Testis (tissue), 2 donors: ENCODE measurements at regions not wholly inside any gene's neighbourhood (a gene's known extent, or its start where the extent isn't known, plus 50 kb on each side); places are given as distances from the start of the nearest gene placed in this dataset.

ENCODE experiments used
- CTCF ChIP-seq, 3 experiments: fragments of 450-650 bp in 2 of 3; fragments of 200-600 bp in 1 of 3; sonication (generic) in 1 of 3; IDR thresholded peaks; one replicate each; pipeline ENCODE4 v1.5.1; 2016 to 2019; ENCODE audit warnings: antibody characterized with exemption in 3 of 3, mild to moderate bottlenecking in 2 of 3, moderate library complexity in 1 of 3
- POLR2A ChIP-seq: fragments of 450-650 bp; IDR thresholded peaks from one replicate; pipeline ENCODE4 v1.6.1; 2017; ENCODE audit warnings: antibody characterized with exemption, mild to moderate bottlenecking, moderate library complexity

- no peak for TF ChIP-seq CTCF (IDR thresholded peaks at IDR 0.05)
- TF ChIP-seq POLR2A: no peak
Measured at GRCh38 chr20:40565682-40566040, 123.4 kb downstream of the MAFB start.
